T follicular helper cell (primary cell): ENCODE measurements at regions not wholly inside any gene's neighbourhood (a gene's known extent, or its start where the extent isn't known, plus 50 kb on each side); places are given as distances from the start of the nearest gene placed in this dataset.

Source experiments
- DNase-seq: peaks from one replicate; pipeline ENCODE4 v3.0.0-alpha.2; 2020; ENCODE audit warnings: low read depth

DNA sequence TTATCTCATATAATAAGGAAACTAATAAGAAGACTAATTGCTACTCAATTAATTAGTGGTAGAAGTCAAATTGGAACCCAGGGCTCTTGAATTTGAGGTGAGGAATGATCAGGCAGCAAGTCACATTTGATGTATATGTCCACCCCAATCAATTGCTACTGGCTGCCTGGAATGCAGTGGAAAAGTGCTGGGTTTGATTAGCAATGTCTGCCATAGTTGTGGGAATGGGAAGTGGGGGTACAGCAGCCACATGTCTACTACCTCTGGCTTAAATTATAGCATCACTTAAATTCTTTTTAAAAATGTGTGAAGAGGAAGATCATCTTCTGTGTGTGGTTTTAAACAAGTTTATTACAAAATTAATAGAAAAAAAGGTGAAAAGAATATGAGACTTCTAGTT is 50.8 kb upstream of the NAV2 start:
- DNase-seq: no peak

DNA sequence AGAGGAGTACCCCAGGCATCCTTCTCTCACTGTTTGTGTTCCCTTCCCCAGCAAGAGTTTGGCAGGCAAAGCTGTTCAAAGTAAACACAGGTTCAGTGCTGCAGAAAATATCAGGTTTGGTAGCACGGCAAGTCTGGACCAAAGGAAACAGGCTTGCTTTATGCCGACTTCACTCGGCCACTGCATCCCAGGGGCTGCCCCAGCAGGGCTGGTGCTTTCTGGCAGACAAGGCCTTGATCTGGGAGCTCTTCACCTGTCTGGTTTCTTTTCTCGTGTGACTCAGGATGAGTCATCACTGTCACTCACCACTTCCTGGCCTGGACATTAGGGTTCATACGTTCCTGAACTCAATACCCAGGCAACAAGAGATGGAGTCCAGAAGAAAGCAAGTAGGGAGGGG is 52.6 kb upstream of the NAV2 start:
- no peak for DNase-seq

DNA sequence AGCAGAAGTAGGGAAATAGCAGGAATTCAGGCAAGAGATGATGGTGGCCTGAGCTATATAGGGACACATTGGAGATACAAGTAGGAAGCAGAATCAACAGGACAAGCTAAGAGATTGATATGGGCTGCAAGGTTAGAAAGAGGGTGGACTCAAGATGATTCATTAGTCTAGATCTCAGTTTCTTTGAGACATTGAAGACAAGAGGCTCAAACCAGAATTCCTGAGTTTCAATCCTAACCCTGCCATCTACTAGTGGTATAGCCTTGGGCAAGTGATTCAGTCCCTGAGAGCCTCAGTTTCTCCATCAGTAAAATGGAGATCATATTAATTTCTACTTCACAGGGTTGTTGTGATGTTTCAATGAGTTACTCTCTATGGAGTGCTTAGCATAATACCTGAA is 53.1 kb upstream of the NAV2 start:
- no peak for DNase-seq

DNA sequence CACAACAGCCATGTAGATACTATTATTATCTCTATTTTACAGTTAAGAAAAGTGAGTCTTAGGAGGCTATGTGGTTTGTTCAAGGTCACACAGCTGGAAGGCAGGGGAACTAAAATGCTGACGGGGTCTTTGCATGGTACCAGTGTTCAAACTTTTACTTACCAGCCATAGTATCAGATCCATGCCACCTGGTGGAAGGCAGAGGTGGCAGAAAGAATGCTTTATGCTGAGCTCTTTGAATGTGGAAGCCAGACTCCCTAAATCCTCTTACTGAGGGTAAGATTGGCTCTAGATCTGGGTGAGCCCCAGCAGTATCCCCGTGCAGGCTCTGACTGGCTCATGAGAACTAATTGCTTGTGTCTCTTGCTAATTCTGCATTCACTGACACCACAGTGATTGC is 54.3 kb upstream of the NAV2 start:
- no peak for DNase-seq

DNA sequence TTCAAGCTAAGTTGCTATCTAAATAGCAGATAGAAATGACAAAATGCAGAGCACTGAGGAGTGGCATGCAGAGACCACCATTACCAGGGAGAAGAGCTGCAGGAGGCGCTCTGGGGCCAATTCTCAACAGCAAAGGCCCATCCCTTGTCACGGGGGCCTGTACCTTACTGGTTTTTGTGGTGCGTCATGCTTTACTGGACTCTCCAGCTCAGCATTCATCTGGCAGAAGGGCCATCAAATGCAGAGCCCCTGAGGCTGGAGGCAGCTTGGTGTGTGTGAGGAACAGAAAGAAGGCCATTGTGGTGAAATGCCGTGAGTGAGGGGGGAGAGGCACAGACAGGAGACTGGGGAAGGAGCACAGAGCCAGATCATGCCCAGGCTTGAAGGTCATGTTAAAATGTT is 56.5 kb upstream of the NAV2 start:
- DNase-seq: no peak

DNA sequence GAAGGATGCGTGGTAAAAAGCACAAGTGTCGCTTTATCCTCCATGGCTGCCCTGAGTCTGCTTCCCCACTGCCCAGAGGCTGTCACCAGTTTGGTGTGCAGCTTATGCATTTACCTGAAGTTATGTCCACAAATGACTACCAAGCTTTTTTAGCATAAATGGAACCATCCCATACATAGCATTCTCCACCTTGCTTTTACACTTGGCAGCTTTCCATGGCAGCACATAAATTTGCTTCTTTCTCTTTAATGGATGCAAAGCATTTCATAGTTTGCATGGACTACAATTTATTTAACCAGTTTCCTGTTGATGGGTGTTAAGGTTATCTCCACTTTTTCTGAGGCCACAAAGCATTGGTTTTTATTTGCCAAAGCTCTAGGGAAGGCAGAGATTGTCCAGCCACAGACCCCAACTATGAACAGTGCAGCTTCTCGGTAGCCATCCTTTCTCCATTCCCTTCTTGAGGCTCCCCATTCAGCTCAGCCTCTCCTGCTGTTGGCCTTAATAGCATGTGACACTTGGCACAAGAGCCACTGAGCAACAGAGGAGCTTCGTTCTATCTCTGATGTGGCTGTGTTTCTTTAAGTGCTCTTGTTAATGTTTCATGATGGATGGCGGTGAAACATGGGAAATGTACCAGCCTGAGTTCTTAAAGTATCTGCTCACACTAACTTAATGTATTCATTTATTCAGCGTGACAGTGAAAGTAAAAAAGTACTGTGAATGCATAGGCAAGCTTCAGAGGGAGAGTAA is 59.8 kb upstream of the NAV2 start:
- no peak for DNase-seq

DNA sequence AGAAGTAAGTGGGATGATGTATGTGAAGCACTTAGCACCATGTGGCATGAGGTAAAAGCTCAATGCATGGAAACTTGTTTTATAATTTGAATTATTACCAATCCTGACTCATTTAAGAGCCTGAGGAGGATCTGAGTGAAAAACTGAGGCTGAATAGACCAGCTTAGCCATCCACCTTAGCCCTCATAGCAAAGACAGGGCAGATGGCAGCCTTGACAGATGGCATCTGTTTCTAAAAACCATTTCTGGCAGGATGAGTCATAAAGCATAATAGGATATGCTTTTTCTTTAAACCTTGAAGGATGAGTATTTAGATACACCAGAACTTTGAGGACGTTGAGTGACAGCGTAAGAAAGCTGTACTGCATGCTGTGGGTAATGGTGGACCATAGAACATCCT is 61.0 kb upstream of the NAV2 start:
- DNase-seq: no peak

DNA sequence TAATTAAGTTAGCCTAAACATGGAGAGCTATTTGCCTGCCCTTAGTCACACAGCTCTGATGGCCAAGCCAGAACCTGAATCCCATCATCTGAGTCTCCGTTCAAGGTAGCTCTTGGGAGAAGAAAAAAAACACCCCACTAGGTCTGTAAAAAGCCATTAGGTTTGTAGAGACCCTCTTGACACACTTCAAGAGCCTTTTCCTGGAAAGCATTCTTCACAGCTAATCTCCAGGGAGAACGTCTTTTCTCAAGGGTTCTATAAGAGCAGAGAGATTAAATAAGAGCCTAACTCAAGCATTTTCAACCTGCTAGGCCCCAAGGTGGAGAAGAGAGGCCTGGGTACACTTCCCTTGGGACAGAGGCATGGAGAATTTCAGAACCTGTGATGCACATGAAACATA is 61.6 kb upstream of the NAV2 start:
- no peak for DNase-seq

DNA sequence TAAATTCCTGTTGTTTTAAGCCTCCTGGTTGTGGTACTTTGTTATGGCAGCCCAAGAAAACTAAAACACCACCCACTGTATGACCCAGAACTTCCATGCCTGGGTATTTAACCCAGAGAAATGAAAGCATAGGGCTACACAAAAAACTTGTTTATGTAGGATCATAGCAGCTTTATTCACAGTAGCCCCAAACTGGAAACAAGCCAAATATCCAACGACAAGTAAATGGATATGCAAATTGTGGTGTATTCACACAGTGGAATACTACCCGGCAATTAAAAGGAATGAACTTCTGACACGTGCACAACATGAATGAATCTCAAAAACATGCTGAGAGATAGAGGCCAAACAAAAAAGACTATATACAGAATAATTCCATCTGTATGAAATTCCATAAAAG is 62.2 kb upstream of the NAV2 start:
- no peak for DNase-seq

DNA sequence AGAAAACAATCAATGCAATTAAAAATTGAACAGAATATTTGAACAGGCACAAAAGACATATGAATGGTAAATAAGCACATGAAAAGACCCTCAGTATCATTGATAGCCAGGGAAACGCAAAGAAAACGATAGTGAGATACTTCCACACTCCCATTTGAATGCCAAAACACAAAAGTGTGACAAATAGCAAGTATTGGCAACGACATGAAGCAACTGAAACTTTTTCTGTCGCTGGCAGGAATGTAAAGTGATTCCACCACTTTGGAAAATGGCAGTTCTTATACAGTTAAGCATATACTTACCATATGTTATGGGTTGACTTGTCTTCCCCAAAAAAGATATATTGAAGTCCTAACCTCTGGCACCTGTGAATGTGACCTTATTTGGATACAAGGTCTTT is 62.9 kb upstream of the NAV2 start:
- DNase-seq: no peak

DNA sequence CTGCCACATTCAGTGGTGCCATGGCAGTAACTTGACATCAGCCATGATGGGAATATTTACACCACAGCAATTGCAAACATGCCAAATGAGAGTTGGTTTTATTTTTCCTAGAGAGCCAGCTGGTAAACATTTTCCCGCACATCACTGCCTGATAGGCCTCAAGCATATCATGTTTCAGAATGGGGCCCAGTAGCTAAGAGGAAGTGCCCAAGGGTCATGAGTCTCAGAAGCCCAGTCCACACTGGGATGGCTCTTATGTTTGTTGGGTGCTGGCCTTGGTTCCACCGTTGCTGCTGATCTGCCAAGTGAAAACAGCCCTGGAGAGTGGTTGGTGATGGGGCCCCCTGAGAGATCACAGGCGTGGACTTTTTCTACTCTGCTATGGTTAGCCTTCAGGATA is 64.3 kb upstream of the NAV2 start:
- DNase-seq: no peak

DNA sequence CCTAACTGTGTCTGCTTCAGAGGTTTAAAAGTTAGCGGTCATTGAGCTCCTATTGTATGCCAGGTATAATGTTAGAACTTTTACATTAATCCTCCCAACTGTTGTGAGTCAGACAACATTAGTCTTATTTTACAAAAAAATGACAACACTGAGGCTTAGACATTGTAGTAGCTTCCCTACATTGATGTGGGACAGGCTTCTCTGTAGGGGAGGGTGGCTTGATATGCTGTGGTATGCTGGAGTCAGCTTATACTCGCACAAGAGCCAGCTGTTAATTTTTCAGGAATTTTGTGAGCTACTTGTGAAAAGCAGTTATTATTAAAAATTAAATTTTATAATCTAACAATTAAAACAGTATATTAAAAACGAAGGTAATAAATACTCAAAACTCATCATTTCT is 64.8 kb upstream of the NAV2 start:
- DNase-seq: no peak

DNA sequence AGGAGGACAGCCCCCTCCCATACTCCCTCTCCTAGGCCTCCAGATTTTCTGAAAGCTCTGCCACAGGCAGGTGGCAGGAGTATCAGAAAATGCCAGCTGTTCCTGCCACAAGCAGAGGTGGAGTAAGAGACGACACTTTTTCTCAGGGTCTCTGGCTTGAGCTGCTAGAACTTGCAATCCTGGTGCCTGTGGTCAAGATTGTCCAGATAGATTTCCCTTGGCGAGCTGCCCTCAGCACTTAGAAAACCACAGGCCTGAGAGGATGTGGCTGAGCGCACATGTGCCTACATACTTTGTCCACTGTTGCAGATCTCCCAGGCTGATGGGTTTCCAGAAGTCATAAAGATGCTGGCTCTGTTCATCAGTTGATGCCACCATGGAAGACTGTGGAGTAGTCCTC is 65.7 kb upstream of the NAV2 start:
- no peak for DNase-seq

DNA sequence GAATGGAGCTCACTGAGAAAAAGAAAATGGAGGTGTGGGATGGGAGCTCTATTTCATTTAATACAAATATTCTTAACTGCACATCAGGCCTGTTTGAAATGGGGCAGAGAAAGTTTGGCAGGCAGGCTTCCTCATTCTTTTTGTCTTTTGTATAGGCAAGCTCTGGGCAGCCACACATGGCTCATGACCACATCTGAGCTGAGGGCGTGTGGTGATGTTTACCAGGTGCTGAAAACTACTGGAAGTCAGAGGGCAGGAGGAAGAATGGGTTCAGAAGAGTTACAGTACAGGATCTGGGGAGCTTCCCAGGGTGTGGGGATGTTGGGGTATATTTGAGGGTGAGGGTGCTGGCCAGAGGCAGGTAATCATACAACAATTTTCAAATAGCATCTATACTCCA is 66.3 kb upstream of the NAV2 start:
- DNase-seq: no peak

DNA sequence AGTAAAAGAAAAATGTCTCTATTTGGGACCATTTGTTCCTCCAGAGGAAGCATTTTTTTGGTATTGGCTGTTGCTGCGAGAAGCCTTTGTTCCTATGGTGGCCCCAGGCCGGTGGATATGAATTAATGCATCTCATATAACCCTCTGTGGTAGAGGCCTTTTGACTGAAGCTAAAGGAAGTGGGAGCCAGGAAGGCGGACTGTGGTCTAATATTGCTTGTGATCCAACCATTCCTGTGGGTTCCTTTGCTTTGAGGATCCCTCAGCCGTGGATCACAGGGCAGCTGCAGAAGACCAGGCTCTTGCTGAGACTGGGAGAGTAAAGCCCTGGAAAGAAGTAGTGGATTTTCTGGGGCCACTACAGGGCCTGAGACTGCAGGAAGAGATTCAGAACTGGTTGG is 68.3 kb upstream of the NAV2 start:
- DNase-seq: no peak

DNA sequence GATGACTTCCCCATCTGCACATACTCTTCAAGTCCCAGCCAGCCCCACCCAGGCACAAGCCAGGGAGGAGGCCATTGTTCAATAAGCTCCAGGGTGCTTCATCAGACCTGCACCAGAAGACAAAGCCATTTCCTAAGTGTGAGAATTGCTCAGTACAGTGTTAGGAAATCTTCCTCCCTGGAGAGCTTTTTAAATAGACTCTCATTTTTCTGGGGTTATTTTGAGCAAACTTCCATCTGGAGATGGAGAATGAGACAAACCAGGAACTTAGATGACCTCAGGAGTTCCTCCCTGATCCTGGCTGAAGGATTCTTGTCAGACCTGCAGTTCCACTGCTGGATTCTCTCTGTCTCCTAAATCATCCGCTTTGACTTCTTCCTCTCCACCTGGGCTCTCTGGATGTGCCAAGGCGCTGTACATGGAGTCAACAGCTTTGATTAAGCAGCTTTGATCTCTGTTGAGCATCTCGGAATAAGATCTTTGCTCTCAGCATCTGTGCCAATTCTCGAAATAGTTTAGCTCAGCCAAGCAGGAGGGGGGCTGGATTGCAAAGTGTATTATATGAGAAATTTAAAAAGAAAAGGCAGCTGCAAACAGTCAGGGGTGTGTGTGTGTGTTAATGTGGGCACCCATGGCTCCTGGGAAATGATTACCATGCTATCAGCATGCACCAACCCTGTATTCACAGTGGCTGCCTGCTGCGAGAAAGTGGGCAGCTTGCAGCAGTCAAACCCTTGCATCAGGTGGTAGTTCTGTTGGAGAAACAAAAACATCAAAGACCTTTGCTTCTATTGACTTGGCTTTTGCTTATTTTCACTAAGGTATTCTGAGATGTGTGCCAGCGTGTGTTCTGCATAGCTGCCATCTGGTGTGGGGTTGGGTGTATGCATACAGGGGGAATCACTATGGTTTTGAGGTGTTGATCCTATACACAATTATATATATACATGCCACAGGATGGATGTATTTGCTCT is 70.2 kb upstream of the NAV2 start:
- no peak for DNase-seq

DNA sequence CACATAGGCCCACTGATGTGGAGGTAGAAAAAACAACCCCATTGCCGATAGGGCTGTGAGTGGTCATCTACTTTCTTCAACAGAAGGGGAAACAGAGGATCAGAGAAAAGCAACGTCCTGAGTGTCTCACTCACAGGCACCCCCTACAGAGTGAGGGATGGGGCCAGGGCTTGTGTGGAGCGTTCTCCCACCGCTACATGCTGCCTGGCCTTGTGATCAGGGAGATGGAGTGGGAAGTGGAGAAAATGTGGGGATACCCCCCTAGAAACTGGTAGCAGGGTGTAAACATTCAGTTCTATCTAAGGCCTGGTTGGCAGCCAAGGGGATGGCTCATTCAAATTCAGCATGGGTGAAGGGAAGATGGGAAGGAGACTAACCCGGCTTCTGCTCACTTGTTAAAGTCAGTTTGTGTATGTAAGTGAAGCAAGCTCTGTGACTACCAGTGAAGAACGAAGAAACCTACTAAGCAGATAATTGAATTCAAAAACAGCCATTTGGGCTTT is 73.0 kb upstream of the NAV2 start:
- no peak for DNase-seq

DNA sequence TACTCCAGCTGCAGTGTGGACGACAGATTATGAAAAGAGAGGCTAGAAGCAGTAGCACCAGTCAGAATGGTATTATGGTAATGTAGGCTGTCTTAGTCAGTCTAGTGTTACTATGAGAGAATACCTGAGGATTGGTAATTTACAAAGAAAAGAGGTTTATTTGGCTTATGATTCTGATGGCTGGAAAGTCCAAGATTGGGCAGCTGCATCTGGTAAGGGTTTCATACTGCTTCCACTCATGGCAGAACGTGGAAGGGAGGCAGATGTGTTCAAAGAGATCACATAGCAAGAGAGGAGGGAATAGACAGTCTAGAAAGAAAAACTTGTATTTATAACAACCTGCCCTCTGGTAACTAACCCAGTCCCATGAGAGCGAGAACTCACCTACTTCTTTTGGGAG is 77.3 kb upstream of the NAV2 start:
- no peak for DNase-seq

DNA sequence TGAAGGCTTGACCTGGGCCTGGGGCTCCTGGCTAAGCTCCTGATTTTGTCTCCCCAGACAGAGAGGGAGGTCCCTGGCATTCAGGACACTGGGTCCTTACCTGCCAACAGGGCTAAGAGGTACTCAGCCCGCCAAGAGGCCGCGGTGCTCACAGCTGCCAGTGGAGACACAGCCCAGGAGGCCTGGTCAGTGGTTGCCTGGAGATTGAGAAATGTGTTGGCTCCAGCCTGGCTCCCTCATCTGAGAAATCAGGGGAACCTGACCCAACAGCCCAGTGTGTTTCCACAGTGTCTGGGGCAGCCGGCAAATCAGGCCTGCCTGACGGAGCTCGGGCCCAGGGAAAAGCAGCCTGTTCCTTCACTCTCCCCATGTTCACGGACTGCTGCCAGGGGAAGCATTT is 79.4 kb upstream of the NAV2 start:
- no peak for DNase-seq

DNA sequence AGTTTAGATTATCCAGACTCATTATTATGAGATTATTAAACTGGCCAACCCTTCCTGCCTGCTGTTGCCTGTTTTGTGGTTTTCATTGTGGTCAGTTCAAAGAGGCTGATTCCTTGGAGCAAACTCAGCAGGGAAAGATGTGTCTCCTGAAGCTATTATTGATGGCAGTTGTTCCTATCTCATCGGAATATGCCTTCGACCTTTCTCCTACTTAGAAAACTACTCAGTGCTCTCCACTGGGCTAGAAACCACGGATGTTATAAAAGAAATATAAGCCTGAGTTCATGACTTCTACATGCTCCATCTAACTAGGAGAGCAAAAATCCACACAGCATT is 80.2 kb upstream of the NAV2 start:
- DNase-seq: no peak

DNA sequence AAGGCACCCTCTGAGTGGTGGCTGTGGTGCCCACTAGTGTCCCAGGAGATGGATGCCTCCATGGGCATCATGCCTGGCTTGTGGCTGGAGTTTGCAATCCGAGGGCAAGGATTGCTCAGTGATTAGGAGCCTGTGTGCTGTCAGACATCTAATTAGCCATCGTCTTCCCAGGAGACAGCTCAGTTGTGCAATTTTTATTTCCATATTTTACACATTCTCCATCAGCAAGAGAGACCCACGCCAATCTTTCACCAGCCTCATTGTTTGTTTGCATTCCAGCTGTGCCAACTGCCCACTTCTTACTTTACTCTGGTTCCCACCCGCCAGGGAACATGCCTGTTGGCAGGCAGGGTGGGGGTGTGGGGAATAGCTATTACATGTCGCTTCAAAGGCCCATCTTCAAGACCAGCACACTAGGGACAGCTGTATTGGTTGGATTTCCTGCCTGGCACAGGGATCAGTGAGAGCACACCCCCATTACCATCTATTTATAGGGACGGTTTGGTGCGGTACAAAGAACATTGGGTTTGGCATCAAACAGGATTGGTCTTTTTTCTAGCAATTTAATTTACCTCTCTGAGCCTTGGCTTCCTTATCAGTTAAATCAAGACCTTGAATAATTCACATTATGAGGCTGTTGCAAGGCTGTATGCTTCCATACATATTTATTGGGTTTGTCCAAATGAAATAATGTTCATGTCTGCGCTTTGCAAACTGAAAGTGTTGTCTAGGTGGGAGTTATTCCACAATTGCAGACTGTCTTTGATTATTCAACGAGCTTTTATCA is 80.7 kb upstream of the NAV2 start:
- DNase-seq: no peak

DNA sequence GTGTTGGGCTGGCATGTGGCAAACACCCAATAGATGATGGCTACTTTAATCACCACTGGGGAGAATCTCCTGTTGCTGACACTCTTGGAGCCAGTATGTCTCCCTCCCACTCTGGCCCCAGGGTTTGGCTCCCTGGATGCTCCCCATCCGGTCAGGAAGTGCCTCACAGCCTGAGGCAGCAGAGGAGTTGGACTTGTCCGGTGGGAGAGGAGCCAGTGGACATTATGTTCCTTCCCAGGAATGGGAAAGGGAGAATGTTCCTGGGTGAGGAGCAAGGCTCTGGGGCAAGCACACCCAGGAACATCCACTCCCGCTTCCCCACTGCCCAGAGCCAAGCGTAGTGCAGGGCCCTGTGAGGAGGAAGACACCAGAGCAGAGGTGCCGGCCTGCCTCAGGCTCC is 84.6 kb upstream of the NAV2 start:
- DNase-seq: no peak

DNA sequence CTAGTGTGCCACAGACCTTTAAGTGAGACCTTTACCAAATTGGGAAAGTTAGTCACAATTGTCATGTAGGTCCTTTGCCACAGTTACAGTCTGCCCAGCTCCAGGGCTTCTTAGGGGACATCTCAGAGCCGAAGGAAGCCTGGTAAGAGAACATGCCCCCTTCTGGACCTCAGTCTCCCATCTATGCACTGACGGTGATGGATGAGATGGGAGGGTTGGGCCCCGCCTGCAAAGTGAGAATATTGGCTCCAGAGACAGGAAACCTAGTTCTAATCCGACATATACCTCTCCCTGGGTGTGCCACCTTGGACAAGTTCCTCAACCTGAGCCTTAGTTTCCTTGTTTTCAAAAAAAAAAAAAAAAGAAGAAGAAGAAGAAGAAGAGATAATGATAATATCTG is 85.1 kb upstream of the NAV2 start:
- DNase-seq: no peak
